Endothelial cell of umbilical vein (primary cell): ENCODE measurements at regions not wholly inside any gene's neighbourhood (a gene's known extent, or its start where the extent isn't known, plus 50 kb on each side); places are given as distances from the start of the nearest gene placed in this dataset.

Experiments used
- CTCF ChIP-seq, 2 donors: IDR thresholded peaks; 1 replicate in 1 of 2; 2 replicates in 1 of 2; pipeline ENCODE4 v1.5.1; 2011; ENCODE audit warnings: low read length in 2 of 2, mild to moderate bottlenecking in 2 of 2, moderate library complexity in 2 of 2, control low read depth in 1 of 2, inconsistent platforms in 1 of 2, low read depth in 1 of 2; ENCODE audit not compliant: insufficient read depth in 1 of 2; ENCODE audit errors: extremely low read depth in 1 of 2
- EZH2 ChIP-seq: IDR thresholded peaks from 2 replicates; pipeline ENCODE4 v1.6.1; 2012; ENCODE audit warnings: borderline replicate concordance, low read depth, mild to moderate bottlenecking, moderate library complexity, low read length, inconsistent platforms; ENCODE audit not compliant: severe bottlenecking
- JUN ChIP-seq: IDR thresholded peaks from 2 replicates; pipeline ENCODE4 v1.6.1; 2011; ENCODE audit warnings: borderline replicate concordance, low read depth; ENCODE audit not compliant: insufficient read length, insufficient read depth
- MAX ChIP-seq: IDR thresholded peaks from 2 replicates; pipeline ENCODE4 v1.6.1; 2011; ENCODE audit not compliant: insufficient read depth, insufficient read length
- MYC ChIP-seq: IDR thresholded peaks from one replicate; pipeline ENCODE4 v1.6.1; 2011; ENCODE audit warnings: mild to moderate bottlenecking, low read depth, low read length
- POLR2A ChIP-seq: IDR thresholded peaks from 2 replicates; pipeline ENCODE4 v1.6.1; 2012; ENCODE audit warnings: low read depth, mild to moderate bottlenecking, control low read depth, low read length
- POLR2AphosphoS5 ChIP-seq: IDR thresholded peaks from 2 replicates; pipeline ENCODE4 v1.6.1; 2012; ENCODE audit warnings: low read depth, mild to moderate bottlenecking, control low read depth, low read length, moderate library complexity; ENCODE audit not compliant: insufficient read depth

- no peak for TF ChIP-seq CTCF (IDR thresholded peaks at IDR 0.05; ENCODE audit: extremely low read depth in 1 of 2, insufficient read depth in 1 of 2, low read depth in 1 of 2, low read length in 2 of 2)
- TF ChIP-seq EZH2 = no peak
- TF ChIP-seq POLR2A = no peak
- TF ChIP-seq POLR2AphosphoS5 = no peak
- no peak for TF ChIP-seq MYC
- no peak for TF ChIP-seq MAX
- no peak for TF ChIP-seq JUN
These were observed 130.4 kb downstream of the MRM1 start for GRCh38 chr17:36731811-36732210.
